HEK293 (cell line): ENCODE measurements at regions not wholly inside any gene's neighbourhood (a gene's known extent, or its start where the extent isn't known, plus 50 kb on each side); places are given as distances from the start of the nearest gene placed in this dataset.

Source experiments
- CTCF ChIA-PET: fragments of 350-600 bp; formaldehyde crosslinking; extraction: SDS; loops from one replicate; lab custom pipeline; 2021; ENCODE audit warnings: antibody characterized with exemption; lab: Yijun Ruan, JAX
- POLR2A ChIA-PET: fragments of 300-600 bp; formaldehyde crosslinking; extraction: SDS; loops from one replicate; lab custom pipeline; 2020; ENCODE audit warnings: antibody characterized with exemption, inconsistent platforms; lab: Yijun Ruan, JAX
- H3K27ac ChIP-seq: fragments of 200-500 bp; sonication (Bioruptor generic); 2 replicates; pipeline ENCODE4 v1.5.1; 2014; ENCODE audit warnings: low read depth, low read length, control low read depth, inconsistent platforms; ENCODE audit errors: extremely low read depth
- H3K36me3 ChIP-seq, 2 experiments: fragments of 200-500 bp in 1 of 2; sonication (Bioruptor generic) in 1 of 2; 1 replicate in 1 of 2; 2 replicates in 1 of 2; pipeline ENCODE4 v1.5.1; 2014 to 2017; ENCODE audit warnings: inconsistent platforms in 2 of 2, low read length in 2 of 2; ENCODE audit not compliant: control insufficient read depth in 2 of 2, insufficient read depth in 1 of 2
- H3K4me1 ChIP-seq: fragments of 200-500 bp; sonication (Bioruptor generic); 2 replicates; pipeline ENCODE4 v1.5.1; 2014; ENCODE audit warnings: mild to moderate bottlenecking, low read length, inconsistent platforms; ENCODE audit not compliant: control insufficient read depth, insufficient read depth
- H3K4me3 ChIP-seq: 2 replicates; pipeline ENCODE4 v1.5.1; 2011; ENCODE audit warnings: low read depth, mild to moderate bottlenecking, control low read depth, low read length, moderate library complexity
- H3K9me3 ChIP-seq: fragments of 200-500 bp; sonication (Bioruptor generic); 2 replicates; pipeline ENCODE4 v1.5.1; 2014; ENCODE audit warnings: low read depth, low read length, inconsistent platforms; ENCODE audit not compliant: control insufficient read depth, insufficient read depth
- GLI4 ChIP-seq: fragments of 450-650 bp; formaldehyde crosslinking; IDR thresholded peaks from 2 replicates; pipeline ENCODE4 v1.5.1; 2016; ENCODE audit warnings: missing biosample characterization, missing genetic modification characterization
- MEIS1 ChIP-seq: sonication (generic); formaldehyde crosslinking; IDR thresholded peaks from 2 replicates; pipeline ENCODE4 v1.8.1; 2022; ENCODE audit warnings: missing genetic modification reagents, mild to moderate bottlenecking, borderline replicate concordance
- REPIN1 ChIP-seq: fragments of 450-650 bp; formaldehyde crosslinking; IDR thresholded peaks from 2 replicates; pipeline ENCODE4 v1.5.1; 2017; ENCODE audit warnings: missing biosample characterization, missing genetic modification characterization, low read depth
- ZNF114 ChIP-seq: fragments of 450-650 bp; formaldehyde crosslinking; IDR thresholded peaks from 2 replicates; pipeline ENCODE4 v1.5.0; 2017; ENCODE audit warnings: missing biosample characterization, missing genetic modification characterization
- ZNF335 ChIP-seq: fragments of 450-650 bp; formaldehyde crosslinking; conservative IDR thresholded peaks from 2 replicates; pipeline ENCODE4 v1.5.1; 2016; ENCODE audit warnings: missing biosample characterization, missing genetic modification characterization
- ZNF366 ChIP-seq: fragments of 450-650 bp; formaldehyde crosslinking; conservative IDR thresholded peaks from 2 replicates; pipeline ENCODE4 v1.5.1; 2016; ENCODE audit warnings: missing biosample characterization, missing genetic modification characterization
- ZNF37A ChIP-seq: fragments of 450-650 bp; IDR thresholded peaks from 2 replicates; pipeline ENCODE4 v1.5.1; 2018; ENCODE audit warnings: missing biosample characterization, missing genetic modification characterization
- ZNF530 ChIP-seq: fragments of 450-650 bp; formaldehyde crosslinking; IDR thresholded peaks from 2 replicates; pipeline ENCODE4 v1.5.1; 2016; ENCODE audit warnings: low read depth, missing biosample characterization, missing genetic modification characterization
- ZNF548 ChIP-seq: fragments of 450-650 bp; formaldehyde crosslinking; IDR thresholded peaks from 2 replicates; pipeline ENCODE4 v1.5.1; 2016; ENCODE audit warnings: missing biosample characterization, missing genetic modification characterization
- ZNF585B ChIP-seq: fragments of 450-650 bp; formaldehyde crosslinking; IDR thresholded peaks from 2 replicates; pipeline ENCODE4 v1.5.1; 2016; ENCODE audit warnings: missing biosample characterization, missing genetic modification characterization
- ZNF624 ChIP-seq: fragments of 450-650 bp; formaldehyde crosslinking; IDR thresholded peaks from 2 replicates; pipeline ENCODE4 v1.5.1; 2017; ENCODE audit warnings: missing biosample characterization, missing genetic modification characterization
- ZNF677 ChIP-seq: fragments of 450-650 bp; IDR thresholded peaks from 2 replicates; pipeline ENCODE4 v1.5.0; 2018; ENCODE audit warnings: missing biosample characterization, mild to moderate bottlenecking, missing genetic modification characterization, moderate library complexity
- ZNF792 ChIP-seq: fragments of 450-650 bp; formaldehyde crosslinking; IDR thresholded peaks from 2 replicates; pipeline ENCODE4 v1.5.1; 2016; ENCODE audit warnings: missing biosample characterization, missing genetic modification characterization
- ZSCAN23 ChIP-seq: fragments of 450-650 bp; formaldehyde crosslinking; IDR thresholded peaks from 2 replicates; pipeline ENCODE4 v1.5.1; 2016; ENCODE audit warnings: missing biosample characterization, missing genetic modification characterization
- TF ChIP-seq, protein P1 (sequence below): fragments of 450-650 bp; formaldehyde crosslinking; IDR thresholded peaks from 2 replicates; pipeline ENCODE4 v1.5.1; 2016; ENCODE audit warnings: missing biosample characterization, missing genetic modification characterization, low read depth
- TF ChIP-seq, protein P2 (sequence below): fragments of 450-650 bp; formaldehyde crosslinking; IDR thresholded peaks from 2 replicates; pipeline ENCODE4 v1.5.1; 2016; ENCODE audit warnings: missing biosample characterization, missing genetic modification characterization
- TF ChIP-seq, protein P3 (sequence below): fragments of 450-650 bp; formaldehyde crosslinking; IDR thresholded peaks from 2 replicates; pipeline ENCODE4 v1.5.1; 2017; ENCODE audit warnings: missing biosample characterization, mild to moderate bottlenecking, missing genetic modification characterization, moderate library complexity
- TF ChIP-seq, protein P4 (sequence below): IDR thresholded peaks from 2 replicates; pipeline ENCODE4 v1.6.1; 2011; ENCODE audit warnings: mild to moderate bottlenecking, low read depth, low read length, borderline replicate concordance
- TF ChIP-seq, protein P5 (sequence below): fragments of 450-650 bp; formaldehyde crosslinking; IDR thresholded peaks from 2 replicates; pipeline ENCODE4 v1.5.1; 2016; ENCODE audit warnings: missing biosample characterization, missing genetic modification characterization
- TF ChIP-seq, protein P6 (sequence below): fragments of 450-650 bp; formaldehyde crosslinking; IDR thresholded peaks from 2 replicates; pipeline ENCODE4 v1.5.1; 2016; ENCODE audit warnings: missing biosample characterization, missing genetic modification characterization

DNA sequence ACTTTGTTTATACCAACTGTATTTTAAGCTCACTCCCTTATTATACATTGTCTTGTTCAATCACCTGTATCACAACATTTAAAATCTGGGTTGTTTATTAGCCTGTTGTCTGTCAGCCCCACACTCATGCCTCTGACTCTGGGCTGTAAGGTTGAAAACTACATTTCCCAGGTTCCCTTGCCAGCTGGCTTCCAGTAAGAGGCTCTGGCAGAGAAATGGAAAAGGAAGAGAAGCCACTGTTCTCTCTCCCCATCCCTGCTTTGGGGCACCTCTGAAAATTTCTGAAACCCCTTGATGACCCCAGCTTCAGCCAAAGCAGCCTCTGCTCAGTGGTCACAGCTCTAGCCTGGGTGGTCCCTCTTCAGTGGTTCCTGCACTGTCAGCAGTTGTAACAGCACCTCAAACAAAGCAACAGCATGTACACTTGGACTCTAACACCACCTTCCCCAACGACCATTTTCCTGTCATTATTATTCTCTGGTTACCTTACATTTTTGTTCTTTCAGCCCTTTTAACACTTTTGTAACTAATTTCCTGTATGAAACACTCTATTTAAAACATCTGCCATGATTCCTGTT lies 108.9 kb upstream of the LGALSL start (continued):
- TF ChIP-seq, protein P1, sequence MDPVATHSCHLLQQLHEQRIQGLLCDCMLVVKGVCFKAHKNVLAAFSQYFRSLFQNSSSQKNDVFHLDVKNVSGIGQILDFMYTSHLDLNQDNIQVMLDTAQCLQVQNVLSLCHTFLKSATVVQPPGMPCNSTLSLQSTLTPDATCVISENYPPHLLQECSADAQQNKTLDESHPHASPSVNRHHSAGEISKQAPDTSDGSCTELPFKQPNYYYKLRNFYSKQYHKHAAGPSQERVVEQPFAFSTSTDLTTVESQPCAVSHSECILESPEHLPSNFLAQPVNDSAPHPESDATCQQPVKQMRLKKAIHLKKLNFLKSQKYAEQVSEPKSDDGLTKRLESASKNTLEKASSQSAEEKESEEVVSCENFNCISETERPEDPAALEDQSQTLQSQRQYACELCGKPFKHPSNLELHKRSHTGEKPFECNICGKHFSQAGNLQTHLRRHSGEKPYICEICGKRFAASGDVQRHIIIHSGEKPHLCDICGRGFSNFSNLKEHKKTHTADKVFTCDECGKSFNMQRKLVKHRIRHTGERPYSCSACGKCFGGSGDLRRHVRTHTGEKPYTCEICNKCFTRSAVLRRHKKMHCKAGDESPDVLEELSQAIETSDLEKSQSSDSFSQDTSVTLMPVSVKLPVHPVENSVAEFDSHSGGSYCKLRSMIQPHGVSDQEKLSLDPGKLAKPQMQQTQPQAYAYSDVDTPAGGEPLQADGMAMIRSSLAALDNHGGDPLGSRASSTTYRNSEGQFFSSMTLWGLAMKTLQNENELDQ (tag by site-specific recombination): no peak
- TF ChIP-seq GLI4 (tag by site-specific recombination) (no peak), MEIS1 (no peak), ZNF585B (no peak), ZNF624 (tag by site-specific recombination) (no peak), ZNF335 (no peak), ZSCAN23 (tag by site-specific recombination) (no peak)
- TF ChIP-seq, protein P2, sequence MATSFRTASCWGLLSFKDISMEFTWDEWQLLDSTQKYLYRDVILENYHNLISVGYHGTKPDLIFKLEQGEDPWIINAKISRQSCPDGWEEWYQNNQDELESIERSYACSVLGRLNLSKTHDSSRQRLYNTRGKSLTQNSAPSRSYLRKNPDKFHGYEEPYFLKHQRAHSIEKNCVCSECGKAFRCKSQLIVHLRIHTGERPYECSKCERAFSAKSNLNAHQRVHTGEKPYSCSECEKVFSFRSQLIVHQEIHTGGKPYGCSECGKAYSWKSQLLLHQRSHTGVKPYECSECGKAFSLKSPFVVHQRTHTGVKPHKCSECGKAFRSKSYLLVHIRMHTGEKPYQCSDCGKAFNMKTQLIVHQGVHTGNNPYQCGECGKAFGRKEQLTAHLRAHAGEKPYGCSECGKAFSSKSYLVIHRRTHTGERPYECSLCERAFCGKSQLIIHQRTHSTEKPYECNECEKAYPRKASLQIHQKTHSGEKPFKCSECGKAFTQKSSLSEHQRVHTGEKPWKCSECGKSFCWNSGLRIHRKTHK (tag by site-specific recombination): no peak
- TF ChIP-seq, protein P3, sequence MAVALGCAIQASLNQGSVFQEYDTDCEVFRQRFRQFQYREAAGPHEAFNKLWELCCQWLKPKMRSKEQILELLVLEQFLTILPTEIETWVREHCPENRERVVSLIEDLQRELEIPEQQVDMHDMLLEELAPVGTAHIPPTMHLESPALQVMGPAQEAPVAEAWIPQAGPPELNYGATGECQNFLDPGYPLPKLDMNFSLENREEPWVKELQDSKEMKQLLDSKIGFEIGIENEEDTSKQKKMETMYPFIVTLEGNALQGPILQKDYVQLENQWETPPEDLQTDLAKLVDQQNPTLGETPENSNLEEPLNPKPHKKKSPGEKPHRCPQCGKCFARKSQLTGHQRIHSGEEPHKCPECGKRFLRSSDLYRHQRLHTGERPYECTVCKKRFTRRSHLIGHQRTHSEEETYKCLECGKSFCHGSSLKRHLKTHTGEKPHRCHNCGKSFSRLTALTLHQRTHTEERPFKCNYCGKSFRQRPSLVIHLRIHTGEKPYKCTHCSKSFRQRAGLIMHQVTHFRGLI (tag by site-specific recombination): no peak

DNA sequence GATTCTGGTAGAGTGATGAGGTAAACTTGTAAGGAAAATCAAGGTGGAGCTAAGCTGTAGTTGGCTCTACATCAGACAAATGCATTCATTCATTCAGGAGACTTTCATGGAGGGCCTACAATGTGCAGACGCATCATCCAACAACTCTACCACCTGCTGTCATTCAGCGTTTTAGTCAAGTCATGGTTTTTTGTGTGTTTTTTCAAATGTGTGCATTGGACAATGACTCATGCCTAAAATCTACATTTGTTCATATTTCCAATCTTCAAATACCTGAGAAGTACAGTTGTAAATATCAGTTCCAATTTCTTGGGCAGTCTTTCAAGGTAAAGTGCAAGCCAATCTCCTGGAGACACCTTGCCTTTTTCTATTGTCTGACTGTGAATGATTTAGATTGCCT lies 108.0 kb upstream of the LGALSL start:
- ChIA-PET CTCF (interaction anchor here (0.6 to 2.7 kb wide), 4 partner anchors 12 to 18 kb away, joined by 3 to 14 read pairs (median 4); no protein-coding TSS in a partner anchor), POLR2A (no interaction called here)
- no peaks in the 10 kb centered on the region for H3K4me1 ChIP-seq
- H3K36me3 ChIP-seq: no peaks in the 10 kb centered on the region
- no peak overlapping the region for H3K27ac ChIP-seq
- H3K4me3 ChIP-seq: no peak overlapping the region
- H3K9me3 ChIP-seq: no peaks in the 10 kb centered on the region
- TF ChIP-seq, protein P4, sequence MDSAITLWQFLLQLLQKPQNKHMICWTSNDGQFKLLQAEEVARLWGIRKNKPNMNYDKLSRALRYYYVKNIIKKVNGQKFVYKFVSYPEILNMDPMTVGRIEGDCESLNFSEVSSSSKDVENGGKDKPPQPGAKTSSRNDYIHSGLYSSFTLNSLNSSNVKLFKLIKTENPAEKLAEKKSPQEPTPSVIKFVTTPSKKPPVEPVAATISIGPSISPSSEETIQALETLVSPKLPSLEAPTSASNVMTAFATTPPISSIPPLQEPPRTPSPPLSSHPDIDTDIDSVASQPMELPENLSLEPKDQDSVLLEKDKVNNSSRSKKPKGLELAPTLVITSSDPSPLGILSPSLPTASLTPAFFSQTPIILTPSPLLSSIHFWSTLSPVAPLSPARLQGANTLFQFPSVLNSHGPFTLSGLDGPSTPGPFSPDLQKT: no peak
- TF ChIP-seq ZNF548 (tag by site-specific recombination) (no peak), ZNF114 (tag by site-specific recombination) (no peak), ZNF530 (tag by site-specific recombination) (no peak), ZNF677 (no peak), ZNF792 (tag by site-specific recombination) (no peak), ZNF37A (no peak), ZNF366 (tag by site-specific recombination) (no peak), REPIN1 (tag by site-specific recombination) (no peak), ZNF624 (tag by site-specific recombination) (no peak)
- TF ChIP-seq, protein P5, sequence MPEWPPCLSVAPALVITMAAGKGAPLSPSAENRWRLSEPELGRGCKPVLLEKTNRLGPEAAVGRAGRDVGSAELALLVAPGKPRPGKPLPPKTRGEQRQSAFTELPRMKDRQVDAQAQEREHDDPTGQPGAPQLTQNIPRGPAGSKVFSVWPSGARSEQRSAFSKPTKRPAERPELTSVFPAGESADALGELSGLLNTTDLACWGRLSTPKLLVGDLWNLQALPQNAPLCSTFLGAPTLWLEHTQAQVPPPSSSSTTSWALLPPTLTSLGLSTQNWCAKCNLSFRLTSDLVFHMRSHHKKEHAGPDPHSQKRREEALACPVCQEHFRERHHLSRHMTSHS (tag by site-specific recombination): no peak
- TF ChIP-seq, protein P6, sequence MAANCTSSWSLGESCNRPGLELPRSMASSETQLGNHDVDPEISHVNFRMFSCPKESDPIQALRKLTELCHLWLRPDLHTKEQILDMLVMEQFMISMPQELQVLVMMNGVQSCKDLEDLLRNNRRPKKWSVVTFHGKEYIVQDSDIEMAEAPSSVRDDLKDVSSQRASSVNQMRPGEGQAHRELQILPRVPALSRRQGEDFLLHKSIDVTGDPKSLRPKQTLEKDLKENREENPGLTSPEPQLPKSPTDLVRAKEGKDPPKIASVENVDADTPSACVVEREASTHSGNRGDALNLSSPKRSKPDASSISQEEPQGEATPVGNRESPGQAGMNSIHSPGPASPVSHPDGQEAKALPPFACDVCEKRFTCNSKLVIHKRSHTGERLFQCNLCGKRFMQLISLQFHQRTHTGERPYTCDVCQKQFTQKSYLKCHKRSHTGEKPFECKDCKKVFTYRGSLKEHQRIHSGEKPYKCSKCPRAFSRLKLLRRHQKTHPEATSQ (tag by site-specific recombination): no peak
